ENCODE measurements at regions not wholly inside any gene's neighbourhood (a gene's known extent, or its start where the extent isn't known, plus 50 kb on each side); places are given as distances from the start of the nearest gene placed in this dataset.
"Not testable (repeated sequence)": the region's sequence is repeated elsewhere in the genome, so short reads cannot be mapped to it uniquely, and the experiment has no call there.

DNA sequence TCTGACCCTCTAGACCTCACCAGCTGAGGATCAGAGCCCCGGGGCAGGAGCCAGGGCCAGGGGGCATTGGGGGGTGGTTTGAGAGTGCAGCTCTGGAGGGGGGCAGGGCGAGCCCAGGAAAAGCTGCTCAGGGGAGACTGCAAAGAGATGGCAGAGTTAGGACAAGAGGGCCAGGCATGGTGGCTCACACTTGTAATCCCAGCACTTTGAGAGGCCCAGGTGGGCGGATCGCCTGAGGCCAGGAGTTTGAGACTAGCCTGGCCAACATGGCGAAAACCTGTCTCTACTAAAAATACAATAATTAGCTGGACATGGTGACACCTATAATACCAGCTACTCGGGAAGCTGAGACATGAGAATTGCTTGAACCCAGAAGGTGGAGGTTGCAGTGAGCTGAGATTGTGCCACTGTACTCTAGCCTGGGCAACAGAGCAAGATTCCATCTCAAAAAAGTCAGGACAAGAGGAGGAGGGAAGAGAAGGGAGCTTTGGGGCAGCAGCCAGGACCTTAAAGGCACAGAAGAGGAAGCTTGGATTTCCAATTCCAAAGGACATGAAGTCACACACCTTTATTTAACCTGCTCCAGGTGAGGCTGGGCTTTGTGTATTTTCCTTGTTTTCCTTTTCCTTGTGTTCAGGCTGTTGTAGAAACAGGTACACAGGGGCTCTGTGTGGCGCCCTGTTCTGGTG is 180.5 kb upstream of the OSBPL11 start:
- not testable (repeated sequence) for FAIRE-seq; H3K36me3 ChIP-seq (ENCODE audit: insufficient read depth, low read length); H3K4me3 ChIP-seq (ENCODE audit: insufficient read depth, low read depth, low read length); H3K27ac Mint-ChIP-seq (ENCODE audit: unreplicated experiment); H3K27me3 ChIP-seq (ENCODE audit: insufficient read depth, low read length); DNase-seq (ENCODE audit: low read depth); H3K4me1 ChIP-seq (ENCODE audit: insufficient read depth, low read length); H3K9ac ChIP-seq (ENCODE audit: low read length); H3K79me2 ChIP-seq (ENCODE audit: insufficient read depth, low read length); H3K27ac ChIP-seq (ENCODE audit: low read depth, low read length); H3K4me1 Mint-ChIP-seq (ENCODE audit: low read depth, unreplicated experiment); H3K36me3 Mint-ChIP-seq (ENCODE audit: low read depth, unreplicated experiment); H3K4me3 Mint-ChIP-seq (ENCODE audit: unreplicated experiment); H4K20me1 ChIP-seq (ENCODE audit: insufficient read depth, low read length); H3K4me2 ChIP-seq (ENCODE audit: low read length); H3K9me3 Mint-ChIP-seq (ENCODE audit: unreplicated experiment); H3K9me3 ChIP-seq (ENCODE audit: insufficient read depth, low read depth, low read length); H2AFZ ChIP-seq (ENCODE audit: low read depth, low read length)
- H3K27me3 Mint-ChIP-seq (ENCODE audit: low read depth, unreplicated experiment): peaks cover 20% of the 10 kb centered on the region

DNA sequence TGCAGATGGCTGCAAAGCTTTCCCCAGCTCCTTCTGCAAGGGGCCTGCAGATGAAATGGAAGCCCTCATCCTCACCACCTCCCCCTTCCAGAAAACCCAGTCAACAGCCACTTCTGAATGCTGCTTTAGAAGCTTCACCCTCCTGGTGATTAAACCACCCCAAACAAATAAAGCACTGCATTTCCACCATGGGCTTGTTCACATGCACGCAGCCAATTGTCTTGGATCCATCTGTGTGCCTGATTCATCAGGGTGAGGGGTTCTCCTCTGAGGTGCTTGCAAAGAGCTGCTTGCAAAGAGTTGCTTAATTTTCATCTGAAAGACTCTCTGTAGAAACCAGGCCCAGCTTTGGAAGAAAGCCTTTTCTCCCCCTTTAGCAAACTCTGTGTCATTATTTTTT is 184.0 kb upstream of the OSBPL11 start:
- not testable (repeated sequence) for H2AFZ ChIP-seq (ENCODE audit: low read depth, low read length); H3K4me3 Mint-ChIP-seq (ENCODE audit: unreplicated experiment); H3K27ac Mint-ChIP-seq (ENCODE audit: unreplicated experiment); H3K4me1 Mint-ChIP-seq (ENCODE audit: low read depth, unreplicated experiment); DNase-seq (ENCODE audit: low read depth); H4K20me1 ChIP-seq (ENCODE audit: insufficient read depth, low read length); H3K27ac ChIP-seq (ENCODE audit: low read depth, low read length); H3K9ac ChIP-seq (ENCODE audit: low read length); FAIRE-seq; H3K27me3 ChIP-seq (ENCODE audit: insufficient read depth, low read length); H3K9me3 Mint-ChIP-seq (ENCODE audit: unreplicated experiment); H3K36me3 Mint-ChIP-seq (ENCODE audit: low read depth, unreplicated experiment); H3K4me1 ChIP-seq (ENCODE audit: insufficient read depth, low read length); H3K79me2 ChIP-seq (ENCODE audit: insufficient read depth, low read length); H3K36me3 ChIP-seq (ENCODE audit: insufficient read depth, low read length); H3K9me3 ChIP-seq (ENCODE audit: insufficient read depth, low read depth, low read length); H3K4me2 ChIP-seq (ENCODE audit: low read length); H3K4me3 ChIP-seq (ENCODE audit: insufficient read depth, low read depth, low read length)
- H3K27me3 Mint-ChIP-seq (ENCODE audit: low read depth, unreplicated experiment): peaks cover 20% of the 10 kb centered on the region

DNA sequence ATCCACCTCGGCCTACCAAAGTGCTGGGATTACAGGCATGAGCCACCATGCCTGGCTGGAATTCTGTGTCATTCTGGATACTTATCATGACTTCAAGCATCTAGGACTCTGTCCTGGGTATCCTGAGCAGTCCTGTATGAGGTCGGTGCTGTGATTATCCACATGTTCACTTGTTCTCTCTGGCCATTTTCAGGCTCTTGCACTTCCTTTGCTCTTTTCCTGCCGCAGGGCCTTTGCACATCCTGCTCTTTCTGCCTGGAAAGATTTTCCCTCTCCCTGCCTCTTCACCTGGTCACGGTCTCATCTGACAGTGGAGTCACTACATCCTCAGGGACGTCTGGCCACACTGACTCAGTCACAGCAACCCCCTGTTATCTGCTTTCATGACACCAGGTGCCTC is 184.6 kb upstream of the OSBPL11 start:
- not testable (repeated sequence) for H3K27me3 ChIP-seq (ENCODE audit: insufficient read depth, low read length); H3K4me1 Mint-ChIP-seq (ENCODE audit: low read depth, unreplicated experiment); DNase-seq (ENCODE audit: low read depth); H3K36me3 Mint-ChIP-seq (ENCODE audit: low read depth, unreplicated experiment); H4K20me1 ChIP-seq (ENCODE audit: insufficient read depth, low read length); H3K4me3 ChIP-seq (ENCODE audit: insufficient read depth, low read depth, low read length); FAIRE-seq; H3K9ac ChIP-seq (ENCODE audit: low read length); H2AFZ ChIP-seq (ENCODE audit: low read depth, low read length); H3K9me3 ChIP-seq (ENCODE audit: insufficient read depth, low read depth, low read length); H3K36me3 ChIP-seq (ENCODE audit: insufficient read depth, low read length); H3K27ac Mint-ChIP-seq (ENCODE audit: unreplicated experiment); H3K9me3 Mint-ChIP-seq (ENCODE audit: unreplicated experiment); H3K4me1 ChIP-seq (ENCODE audit: insufficient read depth, low read length); H3K4me2 ChIP-seq (ENCODE audit: low read length); H3K4me3 Mint-ChIP-seq (ENCODE audit: unreplicated experiment); H3K27ac ChIP-seq (ENCODE audit: low read depth, low read length); H3K79me2 ChIP-seq (ENCODE audit: insufficient read depth, low read length)
- peaks cover 20% of the 10 kb centered on the region for H3K27me3 Mint-ChIP-seq (ENCODE audit: low read depth, unreplicated experiment)

DNA sequence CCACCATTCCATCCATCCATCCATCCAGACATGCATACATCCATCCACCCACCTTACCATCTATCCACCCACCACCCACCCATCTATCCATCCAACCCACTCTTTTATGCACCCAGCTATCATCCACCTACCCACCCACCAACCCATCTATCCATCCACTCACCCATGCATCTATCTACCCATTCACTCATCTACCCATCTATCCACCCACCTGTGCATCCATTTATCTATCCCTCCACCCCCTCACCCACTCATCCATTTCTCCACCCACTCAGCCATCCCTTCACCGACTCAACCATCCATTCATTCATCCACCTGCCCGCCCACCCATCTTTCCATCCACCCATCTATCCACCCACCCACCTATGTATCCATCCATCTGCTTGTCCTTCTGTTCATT is 186.4 kb upstream of the OSBPL11 start:
- H3K4me1 ChIP-seq (ENCODE audit: insufficient read depth, low read length); H3K4me3 ChIP-seq (ENCODE audit: insufficient read depth, low read depth, low read length); H3K27ac ChIP-seq (ENCODE audit: low read depth, low read length); H3K4me1 Mint-ChIP-seq (ENCODE audit: low read depth, unreplicated experiment); H3K36me3 ChIP-seq (ENCODE audit: insufficient read depth, low read length); H3K9ac ChIP-seq (ENCODE audit: low read length); H2AFZ ChIP-seq (ENCODE audit: low read depth, low read length); H3K36me3 Mint-ChIP-seq (ENCODE audit: low read depth, unreplicated experiment); H3K27me3 ChIP-seq (ENCODE audit: insufficient read depth, low read length); H3K27ac Mint-ChIP-seq (ENCODE audit: unreplicated experiment); FAIRE-seq; H3K9me3 Mint-ChIP-seq (ENCODE audit: unreplicated experiment); H3K9me3 ChIP-seq (ENCODE audit: insufficient read depth, low read depth, low read length); H3K4me2 ChIP-seq (ENCODE audit: low read length); H3K79me2 ChIP-seq (ENCODE audit: insufficient read depth, low read length); H4K20me1 ChIP-seq (ENCODE audit: insufficient read depth, low read length); H3K4me3 Mint-ChIP-seq (ENCODE audit: unreplicated experiment); DNase-seq (ENCODE audit: low read depth): not testable (repeated sequence)
- peaks cover 17% of the 10 kb centered on the region for H3K27me3 Mint-ChIP-seq (ENCODE audit: low read depth, unreplicated experiment)

DNA sequence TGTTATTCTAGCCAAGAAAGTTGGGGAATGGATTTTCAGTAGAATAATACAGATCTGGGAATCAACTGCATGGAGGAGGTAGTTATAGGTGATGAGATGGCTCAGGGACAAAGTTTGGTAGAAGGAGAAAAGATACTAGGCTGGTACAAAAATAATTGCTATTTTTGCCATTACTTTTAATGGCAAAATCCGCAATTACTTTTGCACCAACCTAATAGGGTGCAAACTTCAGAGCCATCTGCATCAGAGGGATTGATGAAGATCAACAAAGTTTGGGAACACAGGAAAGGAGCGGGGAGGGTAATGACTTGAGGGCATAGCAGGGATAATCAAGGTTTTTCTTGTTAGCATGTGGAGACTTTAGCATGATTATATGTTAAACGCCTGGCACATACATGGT is 178.7 kb upstream of the ROPN1B start:
- FAIRE-seq; H3K9me3 Mint-ChIP-seq (ENCODE audit: unreplicated experiment); H3K4me2 ChIP-seq (ENCODE audit: low read length); H4K20me1 ChIP-seq (ENCODE audit: insufficient read depth, low read length); H3K36me3 Mint-ChIP-seq (ENCODE audit: low read depth, unreplicated experiment); H3K36me3 ChIP-seq (ENCODE audit: insufficient read depth, low read length); H3K27ac Mint-ChIP-seq (ENCODE audit: unreplicated experiment); H3K27ac ChIP-seq (ENCODE audit: low read depth, low read length); H2AFZ ChIP-seq (ENCODE audit: low read depth, low read length); H3K4me3 ChIP-seq (ENCODE audit: insufficient read depth, low read depth, low read length); H3K9ac ChIP-seq (ENCODE audit: low read length); H3K27me3 ChIP-seq (ENCODE audit: insufficient read depth, low read length); H3K79me2 ChIP-seq (ENCODE audit: insufficient read depth, low read length); H3K4me1 ChIP-seq (ENCODE audit: insufficient read depth, low read length); H3K4me1 Mint-ChIP-seq (ENCODE audit: low read depth, unreplicated experiment); DNase-seq (ENCODE audit: low read depth); H3K9me3 ChIP-seq (ENCODE audit: insufficient read depth, low read depth, low read length); H3K4me3 Mint-ChIP-seq (ENCODE audit: unreplicated experiment): not testable (repeated sequence)
- peaks cover 29% of the 10 kb centered on the region for H3K27me3 Mint-ChIP-seq (ENCODE audit: low read depth, unreplicated experiment)

GRCh38 chr3:125791021-125791420 is 178.0 kb upstream of the ROPN1B start:
- H3K27me3 ChIP-seq (ENCODE audit: insufficient read depth, low read length); H3K4me3 Mint-ChIP-seq (ENCODE audit: unreplicated experiment); H3K9ac ChIP-seq (ENCODE audit: low read length); H3K79me2 ChIP-seq (ENCODE audit: insufficient read depth, low read length); H3K36me3 ChIP-seq (ENCODE audit: insufficient read depth, low read length); H3K27ac ChIP-seq (ENCODE audit: low read depth, low read length); H3K4me2 ChIP-seq (ENCODE audit: low read length); H3K4me1 ChIP-seq (ENCODE audit: insufficient read depth, low read length); H2AFZ ChIP-seq (ENCODE audit: low read depth, low read length); H3K4me1 Mint-ChIP-seq (ENCODE audit: low read depth, unreplicated experiment); H3K27ac Mint-ChIP-seq (ENCODE audit: unreplicated experiment); H4K20me1 ChIP-seq (ENCODE audit: insufficient read depth, low read length); H3K4me3 ChIP-seq (ENCODE audit: insufficient read depth, low read depth, low read length); DNase-seq (ENCODE audit: low read depth); H3K9me3 ChIP-seq (ENCODE audit: insufficient read depth, low read depth, low read length); H3K36me3 Mint-ChIP-seq (ENCODE audit: low read depth, unreplicated experiment); FAIRE-seq: not testable (repeated sequence)
- Mint-ChIP-seq H3K27me3 (ENCODE audit: low read depth, unreplicated experiment) (peaks cover 36% of the 10 kb centered on the region), H3K9me3 (ENCODE audit: unreplicated experiment) (peaks cover 11% of the 10 kb centered on the region)

All from astrocyte (in vitro differentiated cells and primary cell).